H1 (cell line): ENCODE measurements at regions not wholly inside any gene's neighbourhood (a gene's known extent, or its start where the extent isn't known, plus 50 kb on each side); places are given as distances from the start of the nearest gene placed in this dataset.
A peak's percentile ranks its signal among the peaks of the same experiment; 100 is the strongest.

Experiments used
- CTCF ChIA-PET: fragments of 300-600 bp; sonication (Branson Sonifier 250); formaldehyde crosslinking; loops from one replicate; lab custom pipeline; 2021; ENCODE audit not compliant: partially characterized antibody; lab: Charles Lee
- POLR2A ChIA-PET: fragments of 300-600 bp; sonication (Branson Sonifier 250); formaldehyde crosslinking; loops from one replicate; lab custom pipeline; 2021; ENCODE audit warnings: inconsistent platforms; ENCODE audit not compliant: partially characterized antibody; lab: Charles Lee
- DNase-seq, 2 experiments: peaks; one replicate each; pipeline versions ENCODE4 v3.0.0 to v3.0.0-alpha.2; 2010 to 2022; ENCODE audit warnings: low spot score in 2 of 2, low read depth in 1 of 2, mixed read lengths in 1 of 2
- FAIRE-seq: peaks from 2 replicates; lab custom pipeline; 2011; peaks lifted over from hg19 to GRCh38; lab: Jason Lieb, UNC
- H2AFZ ChIP-seq: 2 replicates; pipeline ENCODE4 v1.8.1; 2012; ENCODE audit warnings: low read length, inconsistent platforms
- H2AK5ac ChIP-seq: 2 replicates; pipeline ENCODE4 v1.6.1; 2013; ENCODE audit warnings: low read depth, low read length
- H2BK120ac ChIP-seq: replicated peaks from 2 replicates; pipeline ENCODE3; 2013; ENCODE audit warnings: low read depth, low read length, inconsistent platforms
- H2BK12ac ChIP-seq: 2 replicates; pipeline ENCODE4 v1.6.1; 2013; ENCODE audit warnings: low read depth, low read length
- H2BK15ac ChIP-seq: 2 replicates; pipeline ENCODE4 v1.6.1; 2013; ENCODE audit warnings: low read length
- H2BK20ac ChIP-seq: 2 replicates; pipeline ENCODE4 v1.6.1; 2013; ENCODE audit warnings: low read length
- H2BK5ac ChIP-seq: 2 replicates; pipeline ENCODE4 v1.6.1; 2013; ENCODE audit warnings: low read depth, low read length
- H3K14ac ChIP-seq: 2 replicates; pipeline ENCODE4 v1.6.1; 2013; ENCODE audit warnings: inconsistent platforms; ENCODE audit not compliant: insufficient read length
- H3K18ac ChIP-seq: 2 replicates; pipeline ENCODE4 v1.6.1; 2013; ENCODE audit warnings: low read length; ENCODE audit errors: extremely low read depth
- H3K23ac ChIP-seq: 2 replicates; pipeline ENCODE4 v1.6.1; 2013; ENCODE audit warnings: inconsistent platforms; ENCODE audit not compliant: insufficient read length
- H3K23me2 ChIP-seq: 2 replicates; pipeline ENCODE4 v1.6.1; 2013; ENCODE audit warnings: low read depth, low read length
- H3K27ac ChIP-seq: 2 replicates; pipeline ENCODE4 v1.6.1; 2011; ENCODE audit warnings: low read depth, low read length, inconsistent platforms
- H3K27me3 ChIP-seq, 4 experiments: replicated peaks in 1 of 4; 1 replicate in 1 of 4; 2 replicates in 3 of 4; pipeline versions ENCODE4 v1.6.1 to v1.8.1; 2011 to 2013; ENCODE audit warnings: low read length in 3 of 4, mild to moderate bottlenecking in 3 of 4, inconsistent platforms in 2 of 4, mixed read lengths in 2 of 4, moderate library complexity in 1 of 4; ENCODE audit not compliant: control insufficient read depth in 3 of 4, insufficient read depth in 3 of 4; ENCODE audit errors: extremely low read depth in 1 of 4
- H3K36me3 ChIP-seq, 4 experiments: 2 replicates each; pipeline versions ENCODE4 v1.6.1 to v1.8.1; 2011 to 2013; ENCODE audit warnings: mild to moderate bottlenecking in 4 of 4, low read length in 3 of 4, moderate library complexity in 2 of 4, control low read depth in 1 of 4, inconsistent platforms in 1 of 4; ENCODE audit not compliant: insufficient read depth in 4 of 4, control insufficient read depth in 2 of 4
- H3K4ac ChIP-seq: replicated peaks from 2 replicates; pipeline ENCODE3; 2013; ENCODE audit warnings: low read length, low read depth, mixed read lengths, inconsistent platforms; ENCODE audit not compliant: insufficient read length
- H3K4me1 ChIP-seq, 4 experiments: replicated peaks in 1 of 4; 1 replicate in 1 of 4; 2 replicates in 3 of 4; pipeline versions ENCODE4 v1.6.1 to v1.8.1; 2011 to 2013; ENCODE audit warnings: low read length in 3 of 4, inconsistent platforms in 2 of 4, mixed read lengths in 1 of 4; ENCODE audit not compliant: insufficient read depth in 4 of 4, control insufficient read depth in 3 of 4
- H3K4me2 ChIP-seq, 2 experiments: 2 replicates each; pipeline versions ENCODE4 v1.6.1 to v1.8.1; 2011 to 2013; ENCODE audit warnings: low read depth in 2 of 2, low read length in 2 of 2, control low read depth in 1 of 2, inconsistent platforms in 1 of 2, mild to moderate bottlenecking in 1 of 2; ENCODE audit not compliant: insufficient read depth in 1 of 2
- H3K4me3 ChIP-seq, 4 experiments: fragments of 200-600, 300-600 bp in 1 of 4; sonication (generic), shearing (Covaris generic), sonication (Bioruptor Twin) in 1 of 4; 2 replicates each; pipeline versions ENCODE4 v1.5.1 to v1.8.1; 2011 to 2016; ENCODE audit warnings: low read length in 4 of 4, low read depth in 3 of 4, control low read depth in 2 of 4, inconsistent platforms in 2 of 4, mild to moderate bottlenecking in 2 of 4, mixed read lengths in 1 of 4, moderate library complexity in 1 of 4; ENCODE audit not compliant: insufficient read depth in 2 of 4; ENCODE audit errors: extremely low read depth in 1 of 4
- H3K56ac ChIP-seq: replicated peaks from 2 replicates; pipeline ENCODE3; 2013; ENCODE audit warnings: low read depth, mild to moderate bottlenecking, mixed read lengths, low read length, inconsistent platforms; ENCODE audit not compliant: insufficient read length
- H3K79me1 ChIP-seq: 2 replicates; pipeline ENCODE4 v1.6.1; 2013; ENCODE audit warnings: low read depth, low read length, control low read depth
- H3K79me2 ChIP-seq, 2 experiments: 2 replicates each; pipeline versions ENCODE4 v1.6.1 to v1.8.1; 2012 to 2013; ENCODE audit warnings: low read length in 2 of 2, mild to moderate bottlenecking in 2 of 2, inconsistent platforms in 1 of 2; ENCODE audit not compliant: insufficient read depth in 2 of 2, control insufficient read depth in 1 of 2
- H3K9ac ChIP-seq, 4 experiments: replicated peaks in 1 of 4; 1 replicate in 1 of 4; 2 replicates in 3 of 4; pipeline versions ENCODE4 v1.6.1 to v1.8.1; 2011 to 2013; ENCODE audit warnings: low read depth in 3 of 4, low read length in 3 of 4, control low read depth in 2 of 4, mild to moderate bottlenecking in 2 of 4, moderate library complexity in 2 of 4, inconsistent platforms in 1 of 4; ENCODE audit errors: extremely low read depth in 1 of 4
- H3K9me3 ChIP-seq, 2 experiments: 2 replicates each; pipeline versions ENCODE4 v1.6.1 to v1.8.1; 2012 to 2013; ENCODE audit warnings: mild to moderate bottlenecking in 2 of 2, moderate library complexity in 2 of 2, control low read depth in 1 of 2, inconsistent platforms in 1 of 2, low read depth in 1 of 2, low read length in 1 of 2, mixed read lengths in 1 of 2; ENCODE audit not compliant: insufficient read depth in 2 of 2
- H4K20me1 ChIP-seq, 2 experiments: replicated peaks in 1 of 2; 2 replicates each; pipeline versions ENCODE3 to v1.8.1; 2011 to 2013; ENCODE audit warnings: inconsistent platforms in 2 of 2, low read length in 2 of 2, mild to moderate bottlenecking in 1 of 2; ENCODE audit not compliant: insufficient read depth in 2 of 2, control insufficient read depth in 1 of 2
- H4K5ac ChIP-seq: 2 replicates; pipeline ENCODE4 v1.6.1; 2013; ENCODE audit warnings: low read length, low read depth, mixed read lengths, inconsistent platforms; ENCODE audit not compliant: insufficient read length
- H4K8ac ChIP-seq: 2 replicates; pipeline ENCODE4 v1.8.0; 2013; ENCODE audit warnings: mild to moderate bottlenecking, moderate library complexity, low read length, inconsistent platforms; ENCODE audit not compliant: insufficient read depth; ENCODE audit errors: extremely low read depth
- H4K91ac ChIP-seq: replicated peaks from 2 replicates; pipeline ENCODE3; 2013; ENCODE audit warnings: low read length, mixed read lengths, inconsistent platforms; ENCODE audit not compliant: insufficient read length
- GABPA ChIP-seq: IDR thresholded peaks from 2 replicates; pipeline ENCODE4 v1.6.1; 2011; ENCODE audit warnings: mild to moderate bottlenecking, low read length, moderate library complexity, borderline replicate concordance; ENCODE audit not compliant: insufficient read depth
- POLR2AphosphoS5 ChIP-seq: IDR thresholded peaks from 2 replicates; pipeline ENCODE4 v1.6.1; 2011; ENCODE audit warnings: low read depth, low read length
- RAD21 ChIP-seq, 2 experiments: IDR thresholded peaks in 1 of 2; conservative IDR thresholded peaks in 1 of 2; 2 replicates each; pipeline ENCODE4 v1.6.1; 2011; ENCODE audit warnings: low read depth in 2 of 2, low read length in 2 of 2, improper control_type of control experiment in 1 of 2, inconsistent platforms in 1 of 2, mild to moderate bottlenecking in 1 of 2, moderate library complexity in 1 of 2
- WGBS, 2 experiments: shearing (Covaris generic) in 1 of 2; methylation state at CpG; one replicate each; pipeline versions ENCODE4 v1.1.6 to v1.1.7; 2013 to 2015; ENCODE audit warnings: low lambda C conversion rate in 2 of 2, mixed read lengths in 2 of 2, inconsistent platforms in 1 of 2, low coverage in 1 of 2, missing lambda C conversion rate in 1 of 2; ENCODE audit not compliant: insufficient replicate concordance in 2 of 2, insufficient coverage in 1 of 2, insufficient read length in 1 of 2; ENCODE audit errors: extremely low coverage in 1 of 2, missing lambda C conversion rate in 1 of 2; 5-methylcytosine and 5-hydroxymethylcytosine counted together
- TF ChIP-seq, protein P1 (sequence below), 3 experiments: IDR thresholded peaks; 1 replicate in 2 of 3; 2 replicates in 1 of 3; pipeline versions ENCODE4 v1.5.1 to v1.6.1; 2011; ENCODE audit warnings: low read length in 3 of 3, mild to moderate bottlenecking in 3 of 3, inconsistent platforms in 2 of 3, low read depth in 1 of 3, moderate library complexity in 1 of 3; ENCODE audit not compliant: insufficient read depth in 1 of 3; ENCODE audit errors: control extremely low read depth in 1 of 3
- TF ChIP-seq, protein P2 (sequence below): IDR thresholded peaks from 2 replicates; pipeline ENCODE4 v1.6.1; 2012; ENCODE audit warnings: inconsistent platforms

DNA sequence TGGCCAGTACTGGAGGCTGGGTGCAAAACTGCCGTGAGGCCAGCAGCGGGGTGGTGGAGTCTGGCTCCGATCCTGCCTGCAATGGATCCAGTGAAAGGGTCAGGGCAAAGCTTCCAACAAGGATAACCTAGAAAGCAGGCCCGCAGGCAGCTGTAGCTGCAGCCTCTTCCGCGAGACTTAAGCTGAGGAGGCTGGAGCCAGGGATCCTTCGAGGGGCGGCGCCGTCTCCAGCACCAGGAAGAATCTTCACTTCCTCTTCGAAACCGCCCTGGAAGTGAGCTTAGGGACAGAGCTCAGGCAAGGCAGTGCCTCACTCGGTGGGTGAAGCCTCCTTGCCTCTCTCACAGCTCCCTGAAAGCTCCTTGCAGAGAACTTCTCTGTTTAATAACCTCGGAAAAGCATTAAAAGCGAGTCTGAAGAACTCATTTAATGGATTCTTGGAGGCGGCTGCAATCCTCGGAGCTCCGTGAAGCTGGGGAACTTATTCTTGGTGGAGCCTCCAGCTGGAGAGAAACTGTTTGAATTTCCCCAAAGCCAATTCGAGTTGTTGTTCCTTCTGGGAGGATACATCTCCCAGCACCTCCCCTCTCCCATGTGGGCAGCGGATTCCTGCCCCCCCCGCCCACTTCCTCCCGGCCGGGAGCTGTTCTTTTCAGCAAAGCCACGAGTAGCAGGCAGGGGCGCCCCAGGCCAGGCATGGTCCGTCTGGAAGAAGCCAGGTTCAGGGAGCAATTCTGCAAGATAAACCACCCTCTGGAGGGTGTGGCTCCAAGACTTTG, 169.9 kb downstream of the CTTN start:
- no peak overlapping the region for H4K5ac ChIP-seq
- H3K14ac ChIP-seq = no peak overlapping the region
- no peak overlapping the region for H2BK120ac ChIP-seq
- peaks cover 3% of the 10 kb centered on the region; the same call in 1 of the 2 replicates for H3K79me1 ChIP-seq
- TF ChIP-seq, protein P1, sequence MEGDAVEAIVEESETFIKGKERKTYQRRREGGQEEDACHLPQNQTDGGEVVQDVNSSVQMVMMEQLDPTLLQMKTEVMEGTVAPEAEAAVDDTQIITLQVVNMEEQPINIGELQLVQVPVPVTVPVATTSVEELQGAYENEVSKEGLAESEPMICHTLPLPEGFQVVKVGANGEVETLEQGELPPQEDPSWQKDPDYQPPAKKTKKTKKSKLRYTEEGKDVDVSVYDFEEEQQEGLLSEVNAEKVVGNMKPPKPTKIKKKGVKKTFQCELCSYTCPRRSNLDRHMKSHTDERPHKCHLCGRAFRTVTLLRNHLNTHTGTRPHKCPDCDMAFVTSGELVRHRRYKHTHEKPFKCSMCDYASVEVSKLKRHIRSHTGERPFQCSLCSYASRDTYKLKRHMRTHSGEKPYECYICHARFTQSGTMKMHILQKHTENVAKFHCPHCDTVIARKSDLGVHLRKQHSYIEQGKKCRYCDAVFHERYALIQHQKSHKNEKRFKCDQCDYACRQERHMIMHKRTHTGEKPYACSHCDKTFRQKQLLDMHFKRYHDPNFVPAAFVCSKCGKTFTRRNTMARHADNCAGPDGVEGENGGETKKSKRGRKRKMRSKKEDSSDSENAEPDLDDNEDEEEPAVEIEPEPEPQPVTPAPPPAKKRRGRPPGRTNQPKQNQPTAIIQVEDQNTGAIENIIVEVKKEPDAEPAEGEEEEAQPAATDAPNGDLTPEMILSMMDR (IDR thresholded peaks at IDR 0.05; ENCODE audit: control extremely low read depth in 1 of 3, insufficient read depth in 1 of 3, low read depth in 1 of 3, low read length in 3 of 3) = peak; percentile 41 to 56 (median 56)
- TF ChIP-seq, protein P2, sequence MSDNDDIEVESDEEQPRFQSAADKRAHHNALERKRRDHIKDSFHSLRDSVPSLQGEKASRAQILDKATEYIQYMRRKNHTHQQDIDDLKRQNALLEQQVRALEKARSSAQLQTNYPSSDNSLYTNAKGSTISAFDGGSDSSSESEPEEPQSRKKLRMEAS = peak; percentile 32; the same call in 1 of the 2 replicates
- TF ChIP-seq RAD21 (IDR thresholded peaks at IDR 0.05 in 1 of 2, conservative IDR thresholded peaks at IDR 0.05 in 1 of 2; ENCODE audit: low read depth in 2 of 2, low read length in 2 of 2) (peak; percentile 55 to 63), POLR2AphosphoS5 (no peak), GABPA (no peak)
- H3K56ac ChIP-seq = no peak overlapping the region
- peak overlapping the region; percentile 30 to 47; a peak in 3 of 4 replicates for H3K4me2 ChIP-seq
- H2BK15ac ChIP-seq = 0 out of 2 replicates have a peak overlapping the region, but pooled peaks have one; percentile 72
- H2BK20ac ChIP-seq = no peak overlapping the region
- peaks cover 3 to 14% (median 12%) of the 10 kb centered on the region in 4 experiments for H3K4me1 ChIP-seq
- H3K9ac ChIP-seq = no peak overlapping the region
- H3K79me2 ChIP-seq = no peaks in the 10 kb centered on the region
- H3K36me3 ChIP-seq = no peaks in the 10 kb centered on the region
- 64% methylated on average over 22 of the region's 26 CpGs; no CpG with 5 or more reads in 1 of the 2 experiments for WGBS, 2 experiments
- POLR2A ChIA-PET = interaction anchor here (0.8 to 1.3 kb wide), 3 partner anchors 19 to 89 kb away, joined by 3 to 4 read pairs (median 3); no protein-coding TSS in a partner anchor
- no peaks in the 10 kb centered on the region for H3K9me3 ChIP-seq
- peak overlapping the region; percentile 60; the same call in 1 of the 2 replicates for H2BK12ac ChIP-seq
- H3K27ac ChIP-seq = no peak overlapping the region; the same call in 1 of the 2 replicates
- no peak overlapping the region for H3K23ac ChIP-seq
- no peaks in the 10 kb centered on the region; the same call in 1 of the 2 replicates for H3K23me2 ChIP-seq
- H3K4me3 ChIP-seq = peak overlapping the region in 1 of 4 experiments; percentile 32; a peak in 1 of 8 replicates
- DNase-seq (peak; percentile 33 to 72), FAIRE-seq (no peak)
- CTCF ChIA-PET = interaction anchor here (0.6 to 2.7 kb wide), 37 partner anchors 10 to 228 kb away, joined by 3 to 22 read pairs (median 3); no protein-coding TSS in a partner anchor
- H4K20me1 ChIP-seq = peaks cover 0 to 2% of the 10 kb centered on the region in 2 experiments
- H3K18ac ChIP-seq = peak overlapping the region; percentile 48
- no peak overlapping the region for H3K4ac ChIP-seq
- H2AK5ac ChIP-seq = no peak overlapping the region
- H2BK5ac ChIP-seq = peak overlapping the region; percentile 49; the same call in 1 of the 2 replicates
- no peaks in the 10 kb centered on the region; a peak in 1 of 7 replicates for H3K27me3 ChIP-seq
- H2AFZ ChIP-seq = no peak overlapping the region
- H4K8ac ChIP-seq = peak overlapping the region; percentile 66; the same call in 1 of the 2 replicates
- H4K91ac ChIP-seq = peak overlapping the region; percentile 57
